Heart right ventricle (tissue), 16 donors: ENCODE measurements at regions not wholly inside any gene's neighbourhood (a gene's known extent, or its start where the extent isn't known, plus 50 kb on each side); places are given as distances from the start of the nearest gene placed in this dataset.

Experiments used
- ATAC-seq, 8 donors: fragments of 200-7000 bp; cut with Tn5 transposase; one replicate each; pipeline ENCODE4 v1.9.1; 2020; ENCODE audit warnings: mild to moderate bottlenecking in 8 of 8, moderate library complexity in 8 of 8, moderate number of reproducible peaks in 1 of 8
- DNase-seq, 2 donors: peaks; one replicate each; pipeline ENCODE4 v3.0.0-alpha.2; 2020
- H3K27ac ChIP-seq, 10 donors: fragments of 200-600 bp; sonication (generic) in 2 of 10; one replicate each; pipeline versions ENCODE4 v1.5.0 to v1.8.0; 2020 to 2022; ENCODE audit warnings: mild to moderate bottlenecking in 3 of 10
- H3K27me3 ChIP-seq, 7 donors: fragments of 200-600 bp; one replicate each; pipeline ENCODE4 v1.8.0; 2021 to 2022; ENCODE audit warnings: mild to moderate bottlenecking in 2 of 7
- H3K36me3 ChIP-seq, 9 donors: fragments of 200-600 bp; sonication (generic) in 1 of 9; one replicate each; pipeline versions ENCODE4 v1.5.0 to v1.8.0; 2020 to 2022; ENCODE audit warnings: mild to moderate bottlenecking in 2 of 9
- H3K4me1 ChIP-seq, 9 donors: fragments of 200-600 bp; sonication (generic) in 1 of 9; one replicate each; pipeline versions ENCODE4 v1.5.0 to v1.8.0; 2020 to 2022; ENCODE audit warnings: mild to moderate bottlenecking in 4 of 9
- H3K4me3 ChIP-seq, 10 donors: fragments of 200-600 bp; sonication (generic) in 2 of 10; one replicate each; pipeline versions ENCODE4 v1.5.0 to v1.8.0; 2020 to 2022; ENCODE audit warnings: mild to moderate bottlenecking in 7 of 10, moderate library complexity in 2 of 10
- H3K9me3 ChIP-seq, 11 donors: fragments of 200-600 bp in 10 of 11; sonication (generic) in 2 of 11; one replicate each; pipeline versions ENCODE4 v1.5.0 to v1.8.0; 2013 to 2022; ENCODE audit warnings: mild to moderate bottlenecking in 2 of 11, control low read depth in 1 of 11, moderate library complexity in 1 of 11
- WGBS, 2 donors: extraction: QIAGEN DNeasy Blood & Tissue Kit; methylation state at CpG; one replicate each; pipeline ENCODE4 v1.1.7; 2013; ENCODE audit warnings: inconsistent platforms in 1 of 2; 5-methylcytosine and 5-hydroxymethylcytosine counted together
- intact Hi-C, 10 donors: fragments of 100-400 bp; cut with DNase I; formaldehyde crosslinking; loops; one replicate each; pipeline versions ENCODE4 v1.11.1 to v1.14.2; 2022
- TF ChIP-seq, protein P1 (sequence below), 9 donors: fragments of 200-600 bp; sonication (generic) in 2 of 9; IDR thresholded peaks; one replicate each; pipeline versions ENCODE4 v1.5.0 to v1.8.0; 2021 to 2022; ENCODE audit warnings: antibody characterized with exemption in 9 of 9, mild to moderate bottlenecking in 5 of 9, moderate library complexity in 1 of 9
- donor health status: Arrhythmogenic right ventricular cardiomyopathy.
- donor health status: ischemic (EF 13 %, LVEDD 7.1; RV severe dilation, severe dysfunction).
- donor health status: healthy with polysubstance abuse.
- donor health status: DM: no; HTN: yes; CAD: no.
- donor health status: DM: no; HTN: no; CAD: no.
- donor health status: ischemic (EF 25% LVEDD 6.9; RV normal size, moderate dysfunction).
- donor health status: ischemic (EF 25% LVEDD 5.7; RV mildly dilated, moderate dysfunction).
- donor health status: healthy.
- donor health status: DM: yes; HTN: yes; CAD: no.
- donor health status: Ischemic cardiomyopathy.
- donor health status: ischemic (EF 35%, LVEDD 5.7; RV mildly dilated, moderate dysfunction).
- donor health status: nonischemic (EF 11% LVEDD 7.7; RV severe dilation, severe dysfunction).
- donor health status: DM: yes; HTN: yes; CAD: no.
- donor health status: PGD.
- donor health status: ischemic (EF 29% LVEDD 5.4; RV normal size, mild dysfunction).
- donor health status: nonischemic (EF 23%, LVEDD 6.1; RV moderate dilation, normal function).

GRCh38 chrY:19066447-19067190, 293.1 kb upstream of the HSFY2 start:
- Histone ChIP-seq H3K9me3 (no peaks in the 10 kb centered on the region), H3K36me3 (no peaks in the 10 kb centered on the region), H3K4me3 (no peak overlapping the region), H3K27ac (peak overlapping the region in 5 of 10 donors; percentile 64 to 77 (median 65)), H3K27me3 (no peaks in the 10 kb centered on the region), H3K4me1 (peaks cover 0 to 29% (median 0%) of the 10 kb centered on the region in 9 donors)
- 45 to 55% methylated on average over 9 of the region's 9 CpGs for WGBS, 2 donors
- TF ChIP-seq, protein P1, sequence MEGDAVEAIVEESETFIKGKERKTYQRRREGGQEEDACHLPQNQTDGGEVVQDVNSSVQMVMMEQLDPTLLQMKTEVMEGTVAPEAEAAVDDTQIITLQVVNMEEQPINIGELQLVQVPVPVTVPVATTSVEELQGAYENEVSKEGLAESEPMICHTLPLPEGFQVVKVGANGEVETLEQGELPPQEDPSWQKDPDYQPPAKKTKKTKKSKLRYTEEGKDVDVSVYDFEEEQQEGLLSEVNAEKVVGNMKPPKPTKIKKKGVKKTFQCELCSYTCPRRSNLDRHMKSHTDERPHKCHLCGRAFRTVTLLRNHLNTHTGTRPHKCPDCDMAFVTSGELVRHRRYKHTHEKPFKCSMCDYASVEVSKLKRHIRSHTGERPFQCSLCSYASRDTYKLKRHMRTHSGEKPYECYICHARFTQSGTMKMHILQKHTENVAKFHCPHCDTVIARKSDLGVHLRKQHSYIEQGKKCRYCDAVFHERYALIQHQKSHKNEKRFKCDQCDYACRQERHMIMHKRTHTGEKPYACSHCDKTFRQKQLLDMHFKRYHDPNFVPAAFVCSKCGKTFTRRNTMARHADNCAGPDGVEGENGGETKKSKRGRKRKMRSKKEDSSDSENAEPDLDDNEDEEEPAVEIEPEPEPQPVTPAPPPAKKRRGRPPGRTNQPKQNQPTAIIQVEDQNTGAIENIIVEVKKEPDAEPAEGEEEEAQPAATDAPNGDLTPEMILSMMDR (IDR thresholded peaks at IDR 0.05): no peak
- DNase-seq: no peak
- intact Hi-C loops: loop anchor here in 1 of 10 donors (5.0 kb wide), 1 partner anchor 49 kb away; no protein-coding TSS in a partner anchor
- ATAC-seq: peak in 4 of 8 donors; percentile 50 to 78 (median 74)

DNA sequence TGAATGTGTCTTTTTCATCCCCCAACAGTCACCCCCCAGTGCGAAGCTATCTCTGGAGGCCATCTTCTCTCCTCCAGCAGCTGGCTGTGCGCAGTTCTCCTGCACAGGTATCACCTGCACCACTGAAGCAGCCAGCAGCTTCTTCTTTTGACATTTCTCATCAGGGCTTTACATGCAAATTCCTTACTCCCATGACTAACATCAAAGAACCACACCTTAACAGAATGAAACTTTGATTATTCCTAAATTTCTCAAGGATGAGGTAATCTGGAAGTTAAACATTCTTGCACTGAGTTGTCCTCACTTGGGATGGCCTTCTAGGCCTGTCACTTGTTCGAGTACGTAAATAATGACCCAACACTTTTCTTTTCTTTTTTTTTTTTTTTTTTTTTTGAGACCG, 291.6 kb upstream of the HSFY2 start:
- no peak for ATAC-seq
- TF ChIP-seq, protein P1 (IDR thresholded peaks at IDR 0.05): no peak
- intact Hi-C loops: loop anchor here in 1 of 10 donors (5.0 kb wide), 1 partner anchor 48 kb away; no protein-coding TSS in a partner anchor
- H3K4me3 ChIP-seq: no peak overlapping the region
- no peaks in the 10 kb centered on the region for H3K9me3 ChIP-seq
- H3K27me3 ChIP-seq: no peaks in the 10 kb centered on the region
- peaks cover 0 to 29% (median 0%) of the 10 kb centered on the region in 9 donors for H3K4me1 ChIP-seq
- H3K36me3 ChIP-seq: no peaks in the 10 kb centered on the region
- WGBS, 2 donors: 86 to 88% methylated on average over 5 of the region's 5 CpGs
- no peak for DNase-seq
- H3K27ac ChIP-seq: no peak overlapping the region

- Histone ChIP-seq H3K4me1 (peaks cover 0 to 21% (median 0%) of the 10 kb centered on the region in 9 donors), H3K9me3 (no peaks in the 10 kb centered on the region), H3K27me3 (no peaks in the 10 kb centered on the region), H3K36me3 (no peaks in the 10 kb centered on the region), H3K27ac (peak overlapping the region in 4 of 10 donors; percentile 35 to 72 (median 68)), H3K4me3 (no peak overlapping the region)
- DNase-seq (no peak), ATAC-seq (peak in 1 of 8 donors; percentile 45)
- intact Hi-C loops: no loop called here
- WGBS, 2 donors: 72 to 88% methylated on average over 3 of the region's 3 CpGs
- TF ChIP-seq, protein P1 (IDR thresholded peaks at IDR 0.05): no peak
Observed at GRCh38 chrY:19059733-19060132, 286.2 kb upstream of the HSFY2 start.

GRCh38 chrY:19058831-19059370, 285.4 kb upstream of the HSFY2 start:
- intact Hi-C loops: no loop called here
- TF ChIP-seq, protein P1 (IDR thresholded peaks at IDR 0.05): no peak
- Histone ChIP-seq H3K27ac (peak overlapping the region in 6 of 10 donors; percentile 35 to 72 (median 68)), H3K36me3 (no peaks in the 10 kb centered on the region), H3K4me3 (no peak overlapping the region), H3K9me3 (no peaks in the 10 kb centered on the region), H3K4me1 (peaks cover 0 to 23% (median 0%) of the 10 kb centered on the region in 9 donors), H3K27me3 (no peaks in the 10 kb centered on the region)
- DNase-seq (no peak), ATAC-seq (no peak)
- WGBS, 2 donors: 38 to 51% methylated on average over 4 of the region's 4 CpGs
